Stimulated activated CD4-positive, alpha-beta T cell treated with anti-CD3 and anti-CD28 coated beads, Interleukin-12 subunit alpha, Interleukin-12 subunit beta, amount 100 ng/mL, for 24 hours (primary cell): ENCODE measurements at regions not wholly inside any gene's neighbourhood (a gene's known extent, or its start where the extent isn't known, plus 50 kb on each side); places are given as distances from the start of the nearest gene placed in this dataset.

Source experiments
- DNase-seq, 2 experiments: peaks; one replicate each; pipeline ENCODE4 v3.0.0-alpha.2; 2020; ENCODE audit warnings: low read depth in 2 of 2

GRCh38 chr2:33785201-33786106, 186.4 kb upstream of the FAM98A start:
- no peak for DNase-seq

- no peak for DNase-seq
Measured at GRCh38 chr2:33784488-33784887, 185.4 kb upstream of the FAM98A start.

DNA sequence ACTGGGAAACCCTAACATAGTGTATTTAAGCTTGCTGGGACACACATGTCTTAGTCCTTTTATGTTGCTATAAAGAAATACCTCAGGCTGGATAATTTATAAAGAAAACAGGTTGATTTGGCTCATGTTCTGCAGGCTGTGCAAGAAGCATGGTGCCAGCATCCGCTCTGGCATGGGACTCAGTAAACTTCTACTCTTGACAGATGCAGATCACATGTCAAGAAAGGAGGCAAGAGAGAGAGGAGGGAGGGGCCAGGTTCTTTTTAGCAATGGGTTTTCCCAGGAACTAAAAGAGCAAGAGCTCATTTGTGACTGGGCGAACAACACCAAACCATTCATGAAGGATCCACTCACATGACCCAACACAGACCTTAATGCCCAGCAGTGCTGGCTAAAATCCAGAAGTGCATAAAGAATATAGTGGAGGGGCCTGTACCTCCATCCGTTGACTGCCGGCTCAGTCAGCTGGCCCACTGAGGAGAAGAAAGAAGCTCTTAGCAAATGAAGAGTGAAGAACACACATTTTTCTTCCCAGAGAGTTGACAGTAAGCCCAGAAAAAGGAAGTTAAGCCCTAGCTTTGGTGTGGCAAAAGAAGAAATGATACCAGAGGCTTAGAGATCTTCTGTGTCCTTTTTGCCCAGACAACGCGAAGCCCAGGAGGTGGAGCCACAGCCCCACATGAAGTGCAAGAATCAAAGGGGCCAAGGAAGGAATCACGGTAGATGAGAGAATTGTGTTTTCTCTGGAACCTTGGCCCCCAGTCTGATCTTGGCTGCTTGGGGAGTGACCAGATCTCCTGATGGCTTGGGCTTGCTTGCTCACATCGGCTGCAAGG, 183.5 kb upstream of the FAM98A start:
- no peak for DNase-seq

DNA sequence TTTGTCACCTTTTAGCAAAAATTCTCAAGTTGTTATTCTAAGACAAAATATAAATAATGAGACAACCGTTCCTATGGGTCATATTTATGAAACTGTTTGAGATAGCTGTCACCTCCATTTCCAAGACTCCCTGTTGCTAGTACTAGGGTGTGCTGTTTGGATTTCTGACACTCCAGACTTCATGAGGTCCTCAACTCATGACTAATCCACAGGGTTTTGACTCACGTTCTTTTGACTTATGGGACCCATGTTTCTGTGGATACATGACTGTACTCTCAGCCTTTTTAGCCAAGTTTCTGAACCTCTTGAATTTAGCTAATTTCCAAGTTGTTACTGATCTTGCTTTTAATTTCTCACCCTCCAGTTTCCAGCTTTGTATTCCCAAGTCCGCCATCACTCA, 178.7 kb upstream of the FAM98A start:
- DNase-seq, result no peak

GRCh38 chr2:33775306-33775705, 176.2 kb upstream of the FAM98A start:
- no peak for DNase-seq

DNA sequence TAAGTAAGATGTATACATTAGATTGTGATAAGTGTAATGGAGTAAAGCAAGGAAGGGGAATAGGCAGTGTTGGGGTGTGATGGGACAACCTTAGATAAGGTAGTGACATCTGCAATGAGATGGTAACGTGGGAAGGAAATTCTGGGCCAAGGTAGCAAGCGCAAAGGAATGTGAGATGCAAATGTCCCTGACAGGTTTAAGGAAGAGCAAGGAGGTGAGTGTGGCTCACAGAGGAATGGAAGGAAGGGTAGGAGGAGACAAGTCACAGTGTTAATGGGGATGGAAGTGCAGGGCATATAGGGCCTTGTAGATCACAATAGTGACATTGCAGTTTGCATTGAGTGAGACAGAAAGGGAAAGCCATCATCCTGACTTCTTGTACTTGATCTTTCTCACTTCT, 170.9 kb upstream of the FAM98A start:
- DNase-seq, result no peak

DNA sequence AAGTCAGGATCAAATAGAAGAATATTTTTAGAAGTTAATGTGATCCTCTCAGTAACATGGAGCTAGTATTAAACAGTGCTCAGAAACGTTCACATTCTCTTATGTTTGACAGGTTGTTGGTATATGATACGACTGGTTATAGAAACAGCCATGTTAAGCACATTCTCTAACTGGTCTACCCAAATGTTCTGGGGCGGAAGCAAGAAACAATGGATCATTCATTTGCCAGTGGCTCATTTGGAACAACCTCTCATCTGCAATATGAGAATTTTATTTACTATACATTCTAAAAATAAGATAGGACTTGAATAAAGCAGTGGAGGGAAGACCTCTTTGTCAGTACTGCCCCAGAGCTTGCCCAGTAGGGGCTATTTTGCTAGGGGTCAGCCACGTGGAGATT, 167.1 kb upstream of the FAM98A start:
- DNase-seq, result no peak

GRCh38 chr2:33765122-33765521, 166.0 kb upstream of the FAM98A start:
- DNase-seq, result no peak

GRCh38 chr2:33764551-33764950, 165.5 kb upstream of the FAM98A start:
- DNase-seq, result no peak

DNA sequence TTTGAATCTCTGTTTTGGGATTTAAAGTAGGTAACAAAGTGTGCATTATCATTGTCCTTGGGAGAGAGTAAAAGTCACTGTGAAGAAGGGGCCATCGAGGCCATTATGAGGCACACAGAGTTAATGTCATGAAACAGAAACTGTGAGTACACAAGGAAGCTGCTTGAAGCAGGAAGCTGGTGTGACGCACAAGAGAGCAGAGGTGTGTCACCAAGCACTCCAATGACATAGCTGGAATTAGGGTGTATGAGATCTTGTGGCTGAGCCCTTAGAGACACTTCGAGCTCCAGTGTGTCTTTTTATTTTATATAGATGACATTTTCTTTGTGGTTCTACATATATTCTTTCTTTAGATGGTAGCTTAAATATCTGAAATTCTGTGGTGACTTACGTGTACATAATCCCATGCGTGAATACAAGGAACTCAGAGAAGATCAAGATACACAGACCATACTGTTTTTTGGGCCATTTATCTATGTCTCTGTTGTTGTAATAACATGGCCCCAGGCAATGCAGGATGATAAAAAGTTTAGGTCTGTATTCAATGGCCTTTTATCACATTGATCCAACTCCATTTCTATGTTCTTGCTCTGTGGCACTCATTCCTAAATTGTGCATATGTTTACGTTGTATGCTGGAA, 164.7 kb upstream of the FAM98A start:
- DNase-seq, result no peak

DNA sequence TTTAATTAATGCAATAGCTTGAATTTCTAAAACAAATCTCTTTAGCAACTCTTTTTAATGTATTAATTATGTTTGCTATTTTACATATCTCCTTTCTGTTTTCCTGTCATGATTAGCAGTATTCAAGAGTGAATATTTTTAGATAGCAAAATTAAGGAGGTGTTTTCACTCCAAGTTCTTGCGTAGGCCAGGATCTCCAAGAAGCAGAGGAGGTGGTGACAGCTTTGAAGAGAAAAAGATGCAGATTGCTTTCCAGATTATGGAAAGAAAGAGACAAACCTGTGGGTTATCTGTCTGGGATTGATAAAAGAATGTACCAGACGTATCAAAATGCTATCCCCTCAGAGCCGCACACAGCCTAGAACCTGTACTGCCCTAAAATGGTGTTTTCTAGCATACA, 163.5 kb upstream of the FAM98A start:
- DNase-seq, result no peak

- DNase-seq, result no peak
Measured at GRCh38 chr2:33746208-33746800, 147.2 kb upstream of the FAM98A start.

DNA sequence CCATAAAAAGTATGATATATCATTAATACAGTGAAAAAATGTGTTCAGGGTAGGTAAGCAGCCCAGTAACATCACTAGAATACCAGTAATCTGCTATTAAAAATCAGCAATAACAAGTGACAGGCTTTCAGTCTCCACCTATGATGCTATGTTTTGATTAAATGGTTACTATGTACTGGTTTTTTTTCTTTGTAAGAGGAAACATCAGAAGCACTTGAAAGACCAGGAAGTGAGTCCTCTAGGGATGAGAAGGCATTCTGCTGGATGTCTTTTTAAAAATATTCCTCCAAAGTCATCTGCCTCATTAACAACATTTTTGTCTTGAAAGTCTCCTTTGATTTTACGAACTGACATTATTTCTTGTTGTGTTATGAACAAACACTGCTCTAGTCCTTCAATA, 136.0 kb upstream of the FAM98A start:
- DNase-seq, result no peak

GRCh38 chr2:33730804-33731203, 131.7 kb upstream of the FAM98A start:
- no peak for DNase-seq

- DNase-seq, result no peak
Measured at GRCh38 chr2:33730193-33730592, 131.1 kb upstream of the FAM98A start.

DNA sequence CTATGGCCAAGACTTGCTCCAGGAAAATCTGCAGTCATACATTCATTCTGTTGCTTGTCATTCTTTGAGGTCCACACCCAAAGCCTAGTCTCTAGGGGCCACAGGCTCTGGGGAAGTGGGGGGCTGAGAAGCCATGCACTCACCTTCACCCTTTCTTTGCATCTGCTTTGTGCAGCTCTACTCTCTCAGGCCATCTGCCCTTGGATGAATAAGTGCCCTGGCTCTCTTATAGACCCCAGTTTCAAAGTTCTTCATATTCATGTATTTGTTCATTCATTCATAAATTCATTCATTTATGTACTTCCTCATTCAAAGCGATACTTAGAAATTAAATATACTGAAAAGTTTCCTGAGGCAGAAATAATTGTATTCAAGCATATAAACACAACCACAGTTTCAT, 130.3 kb upstream of the FAM98A start:
- DNase-seq, result no peak

DNA sequence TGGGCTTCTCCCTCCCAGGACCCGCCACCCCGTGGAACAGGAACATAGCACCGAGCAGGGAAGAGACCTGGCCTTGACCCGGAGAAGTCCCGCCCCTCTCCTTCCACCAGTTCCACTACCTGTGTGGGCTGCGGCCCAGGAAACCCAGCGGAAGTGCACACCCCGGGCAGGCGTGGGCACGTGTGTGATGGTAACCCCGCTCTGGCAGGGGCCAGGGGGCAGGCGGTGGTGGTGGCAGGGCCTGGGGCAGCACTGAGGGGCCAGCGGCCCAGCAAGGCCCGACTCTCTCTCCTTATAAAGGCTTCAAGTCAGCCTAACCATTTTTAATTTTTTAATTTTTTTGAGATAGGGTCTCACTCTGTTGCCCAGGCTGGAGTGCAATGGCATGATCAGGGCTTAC, 129.0 kb upstream of the FAM98A start:
- DNase-seq, result no peak

DNA sequence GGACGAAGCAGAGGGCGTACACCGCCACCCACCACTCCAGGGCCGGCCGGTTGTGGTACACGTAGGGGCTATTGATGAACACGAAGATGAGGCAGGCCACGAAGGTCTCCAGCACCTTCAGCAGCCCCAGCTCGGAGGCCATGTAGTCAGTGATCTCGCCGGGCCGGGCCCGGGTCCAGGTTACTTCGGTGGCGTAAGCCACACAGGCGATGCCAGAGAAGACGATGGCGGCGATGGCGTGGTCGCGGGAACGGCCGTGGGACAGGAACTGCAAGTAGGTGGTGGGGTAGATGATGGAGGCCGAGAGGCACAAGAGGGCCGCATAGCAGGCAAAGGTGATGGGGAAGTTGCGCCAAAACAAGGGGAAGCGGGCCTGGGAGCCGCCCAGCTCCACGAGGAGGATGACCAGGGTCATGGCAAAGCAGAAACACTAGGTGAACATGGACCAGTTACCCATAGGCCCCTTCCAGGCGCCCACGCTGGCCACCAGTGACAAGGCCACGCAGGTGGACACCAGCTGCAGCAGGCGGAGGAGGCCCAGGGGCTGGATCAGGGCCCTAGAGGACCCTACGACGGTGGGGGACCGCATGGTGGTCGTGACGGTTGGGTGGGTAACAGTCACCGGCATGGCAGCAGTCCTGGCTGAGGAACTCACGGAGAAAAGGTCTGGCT, 128.4 kb upstream of the FAM98A start:
- no peak for DNase-seq

- no peak for DNase-seq
Measured at GRCh38 chr2:33726415-33726814, 127.3 kb upstream of the FAM98A start.

DNA sequence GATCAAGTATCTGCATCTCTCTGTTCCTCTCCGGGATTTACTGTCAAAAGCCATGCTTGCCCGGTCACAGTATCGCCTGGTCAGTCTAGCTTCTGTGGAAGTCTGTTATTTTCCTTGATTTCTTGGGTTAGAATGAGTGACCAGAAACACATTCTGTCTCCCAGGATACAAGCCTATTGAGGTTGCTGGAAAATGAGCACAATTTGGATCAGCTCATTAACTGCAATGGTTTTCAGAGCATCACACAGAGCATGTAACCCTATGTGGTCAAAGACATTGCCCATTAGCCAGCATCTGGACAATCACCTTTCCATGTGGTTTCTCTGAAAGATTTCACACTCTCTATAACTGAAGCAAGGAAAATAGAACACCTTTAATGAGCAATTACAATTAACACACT, 124.2 kb upstream of the FAM98A start:
- DNase-seq, result no peak

GRCh38 chr2:33719067-33719466, 120.0 kb upstream of the FAM98A start:
- DNase-seq, result no peak

- no peak for DNase-seq
Measured at GRCh38 chr2:33712674-33713073, 113.6 kb upstream of the FAM98A start.
